Epithelial cell of esophagus (primary cell): ENCODE measurements at regions not wholly inside any gene's neighbourhood (a gene's known extent, or its start where the extent isn't known, plus 50 kb on each side); places are given as distances from the start of the nearest gene placed in this dataset.

Source experiments
- DNase-seq: peaks from one replicate; pipeline ENCODE4 v3.0.0; 2010; ENCODE audit warnings: low read depth
- H3K4me3 ChIP-seq: 2 replicates; pipeline ENCODE4 v1.5.1; 2011; ENCODE audit warnings: mild to moderate bottlenecking, low read length, control low read depth
- TF ChIP-seq, protein P1 (sequence below): IDR thresholded peaks from 2 replicates; pipeline ENCODE4 v1.5.1; 2011; ENCODE audit warnings: low read depth, mild to moderate bottlenecking, low read length, control low read depth, inconsistent platforms; ENCODE audit not compliant: insufficient read depth; ENCODE audit errors: missing control alignments

DNA sequence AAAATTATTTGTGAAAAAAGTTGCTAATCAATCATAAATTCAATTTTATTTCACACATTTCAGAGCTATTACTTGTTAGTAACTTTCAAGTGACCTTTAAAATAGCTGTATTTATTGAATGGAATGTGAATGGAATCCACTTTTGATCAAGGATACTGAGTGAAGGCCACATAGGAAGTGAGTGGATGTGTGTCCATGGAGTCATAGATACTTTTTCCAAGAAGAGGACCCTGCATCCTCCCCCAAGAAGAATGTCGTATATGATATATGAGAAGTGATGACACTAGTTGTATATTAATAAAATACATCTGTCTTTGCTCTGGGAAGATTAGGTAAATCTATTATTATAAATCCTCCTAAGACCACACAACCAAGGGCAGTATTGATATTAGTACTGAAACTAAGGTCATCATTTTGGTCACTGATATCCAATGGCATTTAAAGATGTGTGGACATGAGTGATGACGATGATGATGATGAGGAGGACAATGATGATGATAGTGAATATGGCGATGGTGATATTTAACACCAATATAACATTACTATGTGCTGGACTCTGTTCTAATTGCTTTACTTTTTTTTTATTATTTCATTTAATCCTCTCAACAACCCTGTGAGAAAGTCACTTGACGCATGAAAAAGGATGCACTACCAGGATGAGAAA is 493.0 kb upstream of the NR2F2 start:
- H3K4me3 ChIP-seq, result no peak overlapping the region
- no peak for DNase-seq
- TF ChIP-seq, protein P1, sequence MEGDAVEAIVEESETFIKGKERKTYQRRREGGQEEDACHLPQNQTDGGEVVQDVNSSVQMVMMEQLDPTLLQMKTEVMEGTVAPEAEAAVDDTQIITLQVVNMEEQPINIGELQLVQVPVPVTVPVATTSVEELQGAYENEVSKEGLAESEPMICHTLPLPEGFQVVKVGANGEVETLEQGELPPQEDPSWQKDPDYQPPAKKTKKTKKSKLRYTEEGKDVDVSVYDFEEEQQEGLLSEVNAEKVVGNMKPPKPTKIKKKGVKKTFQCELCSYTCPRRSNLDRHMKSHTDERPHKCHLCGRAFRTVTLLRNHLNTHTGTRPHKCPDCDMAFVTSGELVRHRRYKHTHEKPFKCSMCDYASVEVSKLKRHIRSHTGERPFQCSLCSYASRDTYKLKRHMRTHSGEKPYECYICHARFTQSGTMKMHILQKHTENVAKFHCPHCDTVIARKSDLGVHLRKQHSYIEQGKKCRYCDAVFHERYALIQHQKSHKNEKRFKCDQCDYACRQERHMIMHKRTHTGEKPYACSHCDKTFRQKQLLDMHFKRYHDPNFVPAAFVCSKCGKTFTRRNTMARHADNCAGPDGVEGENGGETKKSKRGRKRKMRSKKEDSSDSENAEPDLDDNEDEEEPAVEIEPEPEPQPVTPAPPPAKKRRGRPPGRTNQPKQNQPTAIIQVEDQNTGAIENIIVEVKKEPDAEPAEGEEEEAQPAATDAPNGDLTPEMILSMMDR, result no peak

DNA sequence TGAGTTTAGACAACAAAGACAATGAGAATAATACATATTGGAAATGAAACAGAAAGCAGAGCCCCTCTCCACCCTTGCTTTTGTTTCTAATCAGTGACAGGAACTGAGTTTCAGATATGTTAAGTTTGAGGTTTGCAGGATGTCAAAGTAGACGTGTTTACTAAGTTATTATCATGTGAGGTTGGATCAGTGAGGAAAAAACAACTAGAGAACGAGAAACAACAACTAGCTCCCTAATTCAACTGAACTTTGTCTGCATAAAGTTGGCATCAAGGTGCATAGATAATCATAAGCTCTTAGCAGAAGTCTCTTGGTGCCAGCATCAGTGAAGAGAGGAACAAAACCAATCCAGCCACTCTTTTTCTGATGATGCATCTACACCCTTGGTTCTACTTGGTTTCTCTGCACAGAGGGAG is 491.1 kb upstream of the NR2F2 start:
- no peak overlapping the region for H3K4me3 ChIP-seq
- TF ChIP-seq, protein P1, result no peak
- no peak for DNase-seq

DNA sequence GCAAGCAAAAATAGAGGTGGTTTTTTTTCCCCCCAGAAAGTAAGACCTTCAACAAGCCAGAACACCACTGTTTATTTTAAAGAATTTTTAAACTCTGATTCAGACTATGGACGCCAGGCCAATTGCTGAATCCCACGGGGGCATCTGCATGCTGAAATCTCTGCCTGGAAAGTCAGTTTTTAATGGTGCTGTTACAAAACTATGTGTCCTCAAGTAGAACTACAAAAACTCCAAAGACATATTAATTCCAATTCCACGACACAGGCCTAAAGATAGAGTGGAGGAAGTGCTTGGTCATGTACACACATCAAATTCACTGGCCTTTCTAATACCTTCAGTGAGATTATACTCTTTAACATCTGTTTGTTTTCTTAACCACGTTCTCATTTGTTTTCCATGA is 490.5 kb upstream of the NR2F2 start:
- TF ChIP-seq, protein P1, result no peak
- H3K4me3 ChIP-seq, result no peak overlapping the region
- DNase-seq, result no peak

DNA sequence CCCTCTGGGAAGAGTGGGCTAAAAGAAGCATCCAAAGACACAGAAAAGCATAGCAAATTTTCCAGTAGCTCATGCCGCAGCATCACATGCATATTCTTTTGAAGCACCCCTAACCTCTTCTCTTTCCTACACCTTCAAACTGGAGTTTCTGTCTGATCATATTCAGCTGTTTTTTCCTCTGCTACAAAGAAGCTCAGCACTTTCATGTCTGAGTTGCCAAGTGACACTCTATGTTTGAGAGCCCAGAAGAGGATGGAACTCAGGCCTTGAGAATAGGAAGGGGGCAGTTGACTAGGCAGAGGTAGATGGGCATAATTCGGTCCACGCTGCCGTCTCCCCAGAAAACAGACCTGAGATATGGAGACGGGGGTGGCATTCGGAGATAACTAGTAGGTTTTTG is 489.6 kb upstream of the NR2F2 start:
- no peak for DNase-seq
- TF ChIP-seq, protein P1, result no peak
- H3K4me3 ChIP-seq, result no peak overlapping the region

DNA sequence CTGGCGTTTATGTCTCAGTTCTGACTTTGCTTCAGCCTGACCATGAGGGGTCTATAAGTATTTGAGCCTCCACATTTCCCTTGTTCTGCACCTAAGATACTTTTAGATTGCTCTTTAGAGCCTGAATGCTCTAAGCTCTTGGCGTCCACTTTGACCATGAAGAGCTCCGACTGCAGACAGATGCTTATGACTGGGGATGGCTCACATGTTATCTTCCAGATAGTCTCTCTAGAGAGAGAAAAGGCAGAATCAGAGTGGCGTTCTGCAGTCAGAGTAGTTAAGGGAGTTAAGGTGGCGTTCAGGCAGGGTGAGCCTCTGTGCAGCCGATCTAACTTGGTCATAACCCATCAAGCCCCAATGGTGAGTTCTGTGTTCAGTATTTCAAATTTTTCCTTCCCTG is 487.9 kb upstream of the NR2F2 start:
- TF ChIP-seq, protein P1, result no peak
- DNase-seq, result no peak
- H3K4me3 ChIP-seq, result no peak overlapping the region

DNA sequence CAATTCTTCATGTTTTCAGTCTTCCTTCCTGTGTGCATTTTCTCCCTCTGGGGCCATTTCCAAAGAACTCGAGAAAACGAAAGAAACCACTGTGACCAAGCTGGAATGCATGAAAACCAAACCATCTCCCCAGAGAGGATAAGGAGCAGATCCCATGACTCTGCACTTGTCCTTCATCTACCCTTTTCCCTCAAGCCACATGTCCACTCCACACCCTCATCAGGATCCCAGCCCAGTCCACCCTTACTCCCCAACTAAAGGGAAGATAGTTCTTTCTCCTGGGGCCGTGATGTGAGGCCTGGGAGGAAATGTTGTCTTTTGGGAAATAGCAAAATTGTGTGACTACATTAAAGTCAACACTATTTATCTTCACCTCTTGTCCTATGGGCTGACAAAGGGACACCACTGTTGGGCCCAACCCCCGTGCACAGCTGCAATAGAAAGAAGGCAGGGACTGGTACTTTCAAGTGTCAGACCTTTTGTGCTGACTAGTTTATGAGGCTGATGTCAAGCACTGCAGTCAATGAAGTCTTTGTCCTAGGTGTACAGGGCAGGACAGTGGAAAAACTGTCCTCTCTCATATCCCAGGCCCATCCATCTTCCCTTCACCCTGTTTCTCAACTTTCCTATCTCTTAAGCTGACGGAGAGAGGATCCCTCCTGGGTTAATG is 487.1 kb upstream of the NR2F2 start:
- no peak for DNase-seq
- TF ChIP-seq, protein P1, result no peak
- H3K4me3 ChIP-seq, result no peak overlapping the region
